Dendritic cell treated with granulocyte-macrophage colony-stimulating factor and Interleukin-4, amounts not matched to agents 40 ng/mL and 50 ng/mL, for 4 days (primary cell): ENCODE measurements at regions not wholly inside any gene's neighbourhood (a gene's known extent, or its start where the extent isn't known, plus 50 kb on each side); places are given as distances from the start of the nearest gene placed in this dataset.
A peak's percentile ranks its signal among the peaks of the same experiment; 100 is the strongest.
"Not testable (repeated sequence)": the region's sequence is repeated elsewhere in the genome, so short reads cannot be mapped to it uniquely, and the experiment has no call there.

ENCODE experiments used
- H3K27ac Mint-ChIP-seq: one replicate; pipeline ENCODE4 v1.8.0; 2022; ENCODE audit warnings: mild to moderate bottlenecking, mixed read lengths
- H3K27me3 Mint-ChIP-seq: one replicate; pipeline ENCODE4 v1.8.0; 2022; ENCODE audit warnings: mild to moderate bottlenecking, mixed read lengths
- H3K36me3 Mint-ChIP-seq: one replicate; pipeline ENCODE4 v1.8.0; 2022; ENCODE audit warnings: low read depth, mixed read lengths
- H3K4me1 Mint-ChIP-seq: one replicate; pipeline ENCODE4 v1.8.0; 2022; ENCODE audit warnings: low read depth, mixed read lengths
- H3K4me3 Mint-ChIP-seq: one replicate; pipeline ENCODE4 v1.8.0; 2022; ENCODE audit warnings: mild to moderate bottlenecking, moderate library complexity, mixed read lengths
- H3K9me3 Mint-ChIP-seq: one replicate; pipeline ENCODE4 v1.8.0; 2022; ENCODE audit warnings: mixed read lengths
- intact Hi-C: fragments of 100-400 bp; cut with micrococcal nuclease; formaldehyde crosslinking; loops from one replicate; pipeline ENCODE4 v1.15.0; 2022

DNA sequence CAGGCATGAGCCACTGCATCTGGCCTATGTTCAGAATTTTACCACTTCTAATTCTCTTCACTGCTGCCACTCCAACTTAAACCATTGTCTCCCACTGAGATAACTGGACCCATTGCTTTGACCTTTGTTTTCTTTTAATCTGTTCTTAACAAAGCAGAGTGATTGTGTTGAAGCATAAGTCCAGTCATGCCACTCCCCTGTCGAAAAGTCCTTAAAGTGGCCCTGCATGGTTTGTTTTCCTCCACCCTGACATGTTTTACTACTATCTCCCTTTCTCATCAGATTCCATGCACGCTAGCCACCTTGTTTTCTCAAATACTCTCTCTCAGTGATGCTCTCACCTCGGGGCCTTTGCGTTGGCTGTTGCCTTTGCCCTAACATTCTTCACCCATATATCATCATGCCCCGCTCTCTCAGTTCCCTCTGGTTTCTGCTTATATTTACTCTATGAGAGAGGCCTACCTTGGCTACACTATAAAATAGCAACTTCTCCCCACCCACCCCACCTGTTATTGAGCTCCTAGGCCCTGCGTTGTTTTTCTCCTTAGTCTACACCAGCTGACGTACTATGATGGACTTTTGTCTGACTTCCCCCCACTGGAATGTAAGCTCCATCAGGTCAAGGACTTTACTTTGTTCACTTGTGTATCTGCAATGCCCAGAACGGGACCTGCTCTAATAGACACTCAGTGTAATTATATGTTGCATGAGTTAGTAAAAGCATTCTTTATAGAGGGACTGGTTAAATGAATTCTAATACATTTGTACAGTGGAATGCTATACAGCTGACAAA is 75.6 kb upstream of the GARIN1A start:
- H3K27me3 Mint-ChIP-seq, H3K27ac Mint-ChIP-seq, intact Hi-C loops, H3K4me3 Mint-ChIP-seq, H3K9me3 Mint-ChIP-seq: not testable (repeated sequence)
- Mint-ChIP-seq H3K36me3 (peaks cover 82% of the 10 kb centered on the region), H3K4me1 (peaks cover 29% of the 10 kb centered on the region)

- H3K27me3 Mint-ChIP-seq, H3K4me3 Mint-ChIP-seq, H3K27ac Mint-ChIP-seq, intact Hi-C loops, H3K9me3 Mint-ChIP-seq: not testable (repeated sequence)
- H3K36me3 Mint-ChIP-seq, result peaks cover 82% of the 10 kb centered on the region
- peaks cover 29% of the 10 kb centered on the region for H3K4me1 Mint-ChIP-seq
These were observed 73.1 kb upstream of the GARIN1A start for GRCh38 chr7:128598946-128599345.

DNA sequence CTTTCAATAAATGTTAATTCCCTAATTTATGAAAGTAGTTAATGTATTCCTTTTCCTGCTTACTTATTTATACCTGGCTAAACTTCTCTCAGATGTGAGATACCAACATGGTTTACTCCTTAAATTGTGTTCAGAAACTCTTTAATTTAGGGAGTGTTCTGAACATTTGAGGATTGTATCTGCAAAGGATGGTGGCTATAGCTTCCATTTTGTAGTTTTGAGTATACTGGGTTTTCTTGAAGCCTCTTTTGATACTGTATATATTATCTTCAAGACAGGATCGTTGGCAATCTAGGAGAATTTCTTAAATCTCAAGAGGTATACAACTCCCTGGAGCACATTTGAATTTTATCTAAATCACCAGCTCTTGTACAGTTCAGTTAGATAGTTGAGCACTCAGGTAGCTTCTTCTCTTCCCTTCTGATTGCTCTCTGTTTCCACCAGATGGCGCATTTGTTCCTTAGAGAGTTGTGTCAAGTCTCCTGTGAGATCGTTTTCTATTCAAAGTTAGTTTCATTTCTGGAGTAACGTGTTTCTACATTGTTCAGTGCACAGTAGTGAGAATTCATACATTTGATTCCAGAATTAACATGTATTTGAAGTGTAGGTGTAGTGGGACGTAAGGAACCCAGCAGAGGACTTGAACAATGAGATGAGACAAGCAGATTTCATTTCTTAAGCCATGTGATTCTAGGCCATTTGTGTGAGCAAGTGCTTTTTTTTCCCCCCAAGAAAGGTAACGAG is 63.2 kb upstream of the GARIN1A start:
- peaks cover 54% of the 10 kb centered on the region for H3K36me3 Mint-ChIP-seq
- peak overlapping the region; percentile 57 for H3K4me3 Mint-ChIP-seq
- intact Hi-C loops, result loop anchor here (2.0 kb wide), 1 partner anchor 272 kb away; no protein-coding TSS in a partner anchor
- peak overlapping the region; percentile 37 for H3K27ac Mint-ChIP-seq
- H3K9me3 Mint-ChIP-seq, H3K27me3 Mint-ChIP-seq, H3K4me1 Mint-ChIP-seq: not testable (repeated sequence)

DNA sequence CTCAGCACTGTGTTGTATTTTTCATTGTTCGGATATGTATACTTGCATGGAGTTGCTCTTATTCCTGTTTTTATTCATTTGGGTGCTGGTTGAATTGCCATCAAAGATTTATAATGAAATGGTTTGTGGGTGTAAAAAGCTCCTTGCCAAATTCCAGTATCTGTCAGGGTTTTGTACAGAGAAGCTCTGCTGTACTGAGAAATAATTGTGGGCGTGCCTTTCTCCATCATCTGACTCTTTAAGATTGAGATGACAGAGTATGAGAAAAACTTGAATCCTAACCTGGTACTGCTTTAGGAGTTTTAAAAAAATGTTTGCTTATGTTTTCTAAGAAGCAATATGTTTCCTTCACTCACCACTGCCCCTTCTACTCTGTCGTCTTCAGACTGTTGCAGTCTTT is 58.7 kb upstream of the GARIN1A start:
- H3K4me1 Mint-ChIP-seq, H3K9me3 Mint-ChIP-seq, H3K27ac Mint-ChIP-seq, H3K4me3 Mint-ChIP-seq, intact Hi-C loops, H3K27me3 Mint-ChIP-seq: not testable (repeated sequence)
- peaks cover 69% of the 10 kb centered on the region for H3K36me3 Mint-ChIP-seq

DNA sequence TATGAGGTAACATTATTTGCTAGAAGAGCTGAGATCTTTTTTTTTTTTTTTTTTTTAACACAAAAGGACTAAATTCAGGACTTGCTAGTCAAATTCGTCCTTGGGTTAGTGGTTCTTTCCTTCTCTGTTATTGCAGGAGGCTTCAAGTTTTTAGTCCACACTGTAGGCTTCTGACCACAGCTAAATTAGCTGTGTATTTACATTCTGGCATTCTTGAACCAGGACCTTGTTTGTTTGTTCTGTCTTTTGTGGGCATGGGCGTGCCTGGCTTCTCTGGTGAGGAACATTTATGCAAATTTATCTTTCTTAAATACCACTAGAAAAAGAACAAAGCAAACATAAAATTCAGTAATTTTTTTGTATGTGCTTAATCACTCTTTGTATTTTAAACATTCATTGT is 57.3 kb upstream of the GARIN1A start:
- H3K9me3 Mint-ChIP-seq, H3K27me3 Mint-ChIP-seq, intact Hi-C loops, H3K27ac Mint-ChIP-seq, H3K4me1 Mint-ChIP-seq, H3K4me3 Mint-ChIP-seq: not testable (repeated sequence)
- peaks cover 77% of the 10 kb centered on the region for H3K36me3 Mint-ChIP-seq

DNA sequence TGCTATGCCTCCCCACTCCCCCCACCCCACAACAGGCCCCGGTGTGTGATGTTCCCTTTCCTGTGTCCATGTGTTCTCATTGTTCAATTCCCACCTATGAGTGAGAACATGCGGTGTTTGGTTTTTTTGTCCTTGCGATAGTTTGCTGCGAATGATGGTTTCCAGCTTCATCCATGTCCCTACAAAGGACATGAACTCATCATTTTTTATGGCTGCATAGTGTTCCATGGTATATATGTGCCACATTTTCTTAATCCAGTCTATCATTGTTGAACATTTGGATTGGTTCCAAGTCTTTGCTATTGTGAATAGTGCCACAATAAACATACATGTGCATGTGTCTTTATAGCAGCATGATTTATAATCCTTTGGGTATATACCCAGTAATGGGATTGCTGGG is 55.3 kb upstream of the GARIN1A start:
- H3K9me3 Mint-ChIP-seq, H3K4me3 Mint-ChIP-seq, H3K27ac Mint-ChIP-seq, H3K27me3 Mint-ChIP-seq, intact Hi-C loops, H3K4me1 Mint-ChIP-seq: not testable (repeated sequence)
- peaks cover 89% of the 10 kb centered on the region for H3K36me3 Mint-ChIP-seq
